Hematopoietic multipotent progenitor cell treated with erythropoietin and hydrocortisone succinate and interleukin-3 and kit ligand, for 6 days (in vitro differentiated cells): ENCODE measurements at regions not wholly inside any gene's neighbourhood (a gene's known extent, or its start where the extent isn't known, plus 50 kb on each side); places are given as distances from the start of the nearest gene placed in this dataset.
"Not testable (repeated sequence)": the region's sequence is repeated elsewhere in the genome, so short reads cannot be mapped to it uniquely, and the experiment has no call there.

Experiments
- DNase-seq: peaks from one replicate; pipeline ENCODE4 v3.0.0-alpha.2; 2015

DNA sequence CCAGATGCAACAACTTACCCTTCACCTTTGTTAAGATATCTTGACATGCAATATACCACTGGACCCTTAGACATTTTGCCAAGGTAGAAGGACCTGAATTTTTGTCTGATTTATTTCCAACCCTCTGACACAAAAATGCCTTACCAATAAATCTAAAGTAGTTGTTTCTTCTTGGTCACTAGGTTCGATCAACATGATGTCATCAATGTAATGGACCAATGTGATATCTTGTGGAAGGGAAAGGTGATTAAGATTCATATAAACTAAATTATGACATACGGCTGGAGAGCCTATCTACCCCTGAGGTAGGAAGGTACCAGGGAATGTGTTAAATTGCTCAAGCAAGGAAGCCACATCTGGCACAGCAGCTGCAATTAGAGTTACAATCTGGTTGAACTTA, 67.7 kb upstream of the SERPINE2 start:
- DNase-seq, result no peak

DNA sequence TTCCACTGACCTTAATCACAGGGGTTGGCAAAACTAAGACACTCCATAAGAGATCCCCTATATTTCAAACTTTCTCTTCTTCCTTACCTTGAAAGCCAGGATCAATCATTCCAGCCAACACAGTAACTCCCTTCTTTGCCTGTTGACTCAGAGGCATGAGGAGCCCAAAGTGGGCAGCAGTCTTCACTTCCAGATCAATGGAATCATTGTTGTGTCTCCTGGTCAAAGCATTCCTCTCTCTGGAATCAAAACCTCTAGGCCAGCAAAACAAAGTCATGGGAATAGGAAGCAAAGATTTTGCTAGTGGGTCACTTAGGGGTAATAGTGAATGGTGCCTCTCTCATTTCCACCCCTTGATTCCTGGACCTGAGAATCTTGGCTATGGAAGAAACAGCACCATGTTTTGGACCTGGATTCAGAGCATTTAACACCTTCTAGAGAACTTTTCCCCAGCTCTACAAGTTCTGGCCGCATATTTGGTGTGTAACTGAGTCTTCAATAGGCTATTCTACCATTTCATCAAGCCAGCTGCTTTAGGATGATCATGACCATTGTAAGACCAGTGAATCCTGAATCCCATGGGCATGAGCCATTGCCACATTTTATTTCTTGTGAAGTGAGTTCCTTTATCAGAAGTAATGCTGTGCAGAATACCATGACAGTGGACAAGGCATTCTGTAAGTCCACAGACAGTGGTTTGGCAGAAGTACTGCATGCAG, 65.7 kb upstream of the SERPINE2 start:
- no peak for DNase-seq

DNA sequence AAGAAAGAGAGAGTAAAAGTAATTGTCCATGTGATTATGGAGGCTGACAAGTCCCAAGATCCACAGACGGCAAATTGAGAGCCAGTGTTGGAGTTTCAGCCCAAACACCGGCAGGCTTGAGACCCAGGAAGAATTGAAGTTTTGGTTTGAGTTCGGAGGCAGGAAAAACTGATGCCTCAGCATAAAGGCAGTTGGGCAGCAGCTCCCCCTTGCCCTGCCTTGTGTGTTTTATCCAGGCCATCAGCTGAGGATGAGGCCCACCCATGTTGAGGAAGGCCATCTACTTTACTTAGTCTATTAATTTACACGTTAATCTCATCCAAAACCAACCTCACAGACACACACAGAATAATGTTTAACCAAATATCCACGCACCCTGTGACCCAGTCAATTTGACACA, 64.6 kb upstream of the SERPINE2 start:
- DNase-seq, result no peak

DNA sequence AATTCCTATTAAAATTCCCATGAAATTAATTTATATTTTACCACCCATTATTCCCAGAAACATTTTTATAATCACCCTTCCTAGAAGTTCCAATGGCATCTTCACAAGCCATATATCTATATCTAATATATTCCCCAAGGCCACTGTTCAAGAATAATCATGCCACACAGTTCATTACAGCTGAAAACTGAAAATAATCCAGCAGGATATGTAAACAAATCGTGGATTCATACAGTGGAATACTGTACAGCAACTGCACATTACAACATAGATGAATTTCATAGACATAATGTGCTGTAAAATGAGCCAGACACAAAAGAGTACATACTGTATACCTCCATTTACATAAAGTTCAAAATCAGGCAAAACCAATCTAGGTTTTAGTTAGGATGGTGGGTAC, 63.9 kb upstream of the SERPINE2 start:
- no peak for DNase-seq

DNA sequence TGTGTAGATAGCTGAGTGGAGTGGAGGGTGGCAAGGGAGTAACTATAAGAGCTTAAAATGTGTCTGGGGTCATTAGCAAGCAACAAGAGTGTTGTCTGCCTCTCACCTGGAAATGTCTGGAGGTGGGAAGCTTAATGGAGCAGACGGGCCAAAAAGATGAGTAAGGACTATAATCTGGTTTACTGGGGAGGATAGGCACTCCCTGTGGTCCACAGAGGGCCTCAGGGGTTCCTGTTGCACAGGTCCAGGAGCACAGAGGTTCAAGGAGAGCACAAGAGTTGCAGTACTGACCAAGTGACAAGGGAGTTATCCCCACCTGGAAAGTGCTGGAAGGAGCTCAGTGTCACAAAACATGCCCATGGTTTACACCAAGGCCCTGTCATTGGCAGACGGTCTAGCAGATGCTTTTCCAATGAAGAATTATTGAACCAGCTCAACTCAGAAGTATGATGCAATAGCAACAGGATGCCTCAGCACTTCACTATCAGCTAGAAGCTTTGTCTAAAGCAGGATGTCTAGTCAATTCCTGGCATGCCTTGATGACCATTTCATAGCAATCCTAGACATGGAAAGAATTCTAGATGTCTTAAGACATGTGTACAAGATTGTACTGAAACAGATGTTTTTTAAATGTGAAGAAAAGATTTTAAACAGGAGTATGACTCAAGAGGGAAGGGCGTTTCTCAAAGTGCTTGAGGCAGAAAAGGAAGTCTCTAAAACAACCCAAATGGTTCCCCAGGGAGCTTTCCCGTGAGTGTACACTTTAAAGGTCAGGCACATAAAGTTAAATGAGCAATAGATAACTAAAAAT, 62.9 kb upstream of the SERPINE2 start:
- no peak for DNase-seq

DNA sequence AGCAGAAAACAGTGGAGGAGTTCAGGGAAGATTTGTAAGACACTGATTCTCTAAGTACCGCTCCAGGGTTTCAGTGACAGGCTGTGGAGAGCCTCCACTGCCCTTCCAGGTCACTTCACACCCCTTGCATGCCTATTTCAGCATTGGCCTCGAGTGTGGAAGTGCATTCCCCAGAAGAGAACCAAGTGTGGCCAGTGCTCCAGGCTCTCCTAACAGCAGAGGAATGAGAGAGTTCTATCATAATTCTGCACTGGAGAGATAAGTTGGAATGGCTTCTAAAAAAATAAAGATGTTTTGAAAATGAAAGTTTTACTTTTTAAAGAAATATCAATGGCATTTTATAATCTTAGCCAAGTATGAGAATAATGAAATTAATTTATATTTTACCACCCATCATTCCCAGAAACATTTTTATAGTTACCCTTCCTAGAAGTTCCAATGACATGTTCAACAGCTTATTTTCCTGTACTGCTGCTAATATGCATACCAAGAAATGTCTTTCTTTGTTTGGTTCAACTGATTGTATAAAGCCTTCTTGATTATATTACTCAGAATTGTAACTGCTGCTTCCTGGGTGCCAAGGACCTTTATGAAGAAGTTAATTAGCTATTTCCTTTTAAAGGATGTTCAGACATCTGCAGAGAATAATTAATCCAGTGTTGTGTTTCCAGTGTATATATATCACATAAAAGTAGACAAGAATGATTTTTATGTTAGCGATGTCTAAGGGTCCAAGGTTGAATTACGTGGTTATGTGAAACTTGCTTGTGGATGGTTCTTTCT, 61.0 kb upstream of the SERPINE2 start:
- no peak for DNase-seq

DNA sequence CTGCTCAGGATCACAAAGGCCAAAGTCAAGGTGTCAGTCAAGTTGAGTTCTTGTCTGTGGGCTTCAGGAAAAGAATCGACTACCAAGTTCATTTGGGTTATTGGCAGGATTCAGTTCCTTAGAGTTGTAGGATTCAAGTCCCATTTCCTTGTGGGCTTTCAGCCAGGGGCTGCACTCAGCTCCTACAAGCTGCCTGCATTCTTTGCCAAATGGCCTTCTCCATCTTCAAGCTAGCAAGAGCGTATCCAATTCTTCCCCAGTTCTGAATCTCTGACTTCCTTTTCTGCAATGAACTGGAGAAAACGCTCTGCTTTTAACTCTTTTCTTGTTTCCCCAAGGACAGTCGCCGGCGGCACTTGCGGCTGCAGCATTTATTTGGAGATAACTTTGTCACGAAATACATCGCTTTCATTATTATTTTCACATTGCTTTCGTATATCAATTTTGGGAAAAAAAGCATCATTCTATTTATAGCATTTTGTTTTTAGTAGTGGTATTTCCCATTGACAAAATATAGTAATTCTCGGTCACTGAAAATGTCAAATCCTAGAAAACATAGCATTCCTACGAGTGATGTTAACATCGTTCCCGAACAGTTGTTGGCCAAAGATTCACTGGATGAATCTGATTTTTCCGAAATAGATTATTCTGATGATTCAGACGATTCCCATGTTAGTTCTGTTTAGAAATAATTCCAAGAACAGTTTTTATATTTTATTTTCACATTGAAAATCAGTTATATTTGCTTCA, 59.6 kb upstream of the SERPINE2 start:
- no peak for DNase-seq

DNA sequence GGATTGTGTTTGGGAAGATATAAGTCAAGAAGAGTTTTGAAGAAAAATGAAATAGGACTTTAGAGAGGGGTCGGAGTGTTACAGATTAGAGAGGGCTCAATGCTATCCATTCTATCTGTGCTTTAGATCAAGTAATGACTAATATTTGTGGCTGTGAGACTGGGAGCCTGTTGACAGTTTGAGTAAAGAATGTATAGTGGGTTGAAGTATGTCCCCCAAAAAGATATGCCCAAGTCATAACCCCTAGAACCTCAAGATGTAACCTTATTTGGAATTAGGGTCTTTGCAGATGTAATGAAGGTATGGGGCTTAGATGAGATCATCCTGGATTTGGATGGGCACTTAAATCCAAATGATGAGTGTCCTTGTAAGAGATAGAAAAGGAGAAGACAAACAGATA, 55.3 kb upstream of the SERPINE2 start:
- DNase-seq, result no peak

DNA sequence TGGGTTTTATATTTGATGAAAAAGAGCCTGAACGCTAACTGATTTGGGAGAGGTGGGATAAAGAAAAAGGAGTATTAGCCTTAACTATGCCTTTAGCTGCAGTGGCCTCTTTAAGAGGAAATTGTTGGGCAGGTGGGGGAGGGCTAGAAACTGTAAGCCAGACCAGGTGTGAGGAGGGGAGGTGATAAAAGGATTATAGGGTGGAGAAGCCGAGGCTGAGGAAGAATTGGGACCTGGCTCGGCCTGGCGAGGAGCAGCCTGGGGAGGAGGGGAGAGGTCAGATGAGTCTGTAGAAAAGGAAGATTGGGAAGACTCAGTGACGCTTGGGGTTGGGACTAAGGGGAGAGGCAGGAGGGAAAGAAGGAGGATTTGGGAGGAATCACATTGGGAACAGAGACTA, 52.6 kb upstream of the SERPINE2 start:
- DNase-seq, result not testable (repeated sequence)

DNA sequence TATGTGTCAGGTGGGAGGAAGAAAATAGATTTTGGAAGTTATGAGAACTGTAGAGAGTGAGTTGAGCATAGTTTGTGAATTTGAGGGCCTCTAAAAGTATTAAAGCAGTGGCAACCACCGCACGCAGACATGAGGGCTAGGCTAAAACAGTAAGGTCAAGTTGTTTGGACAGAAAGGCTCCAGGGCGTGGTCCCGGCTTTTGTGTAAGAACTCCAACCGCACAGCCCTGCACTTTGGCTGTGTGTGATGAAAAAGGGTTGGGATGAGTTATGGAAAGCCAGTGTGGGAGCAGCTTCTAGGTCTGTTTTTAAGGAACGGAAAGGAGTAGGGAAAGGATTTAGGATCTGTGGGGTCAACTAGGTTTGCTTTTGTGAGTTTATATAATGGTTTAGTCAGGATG, 50.5 kb upstream of the SERPINE2 start:
- DNase-seq, result not testable (repeated sequence)
